Endothelial cell of umbilical vein (primary cell): ENCODE measurements at regions not wholly inside any gene's neighbourhood (a gene's known extent, or its start where the extent isn't known, plus 50 kb on each side); places are given as distances from the start of the nearest gene placed in this dataset.

Source experiments
- CTCF ChIP-seq, 2 donors: IDR thresholded peaks; 1 replicate in 1 of 2; 2 replicates in 1 of 2; pipeline ENCODE4 v1.5.1; 2011; ENCODE audit warnings: low read length in 2 of 2, mild to moderate bottlenecking in 2 of 2, moderate library complexity in 2 of 2, control low read depth in 1 of 2, inconsistent platforms in 1 of 2, low read depth in 1 of 2; ENCODE audit not compliant: insufficient read depth in 1 of 2; ENCODE audit errors: extremely low read depth in 1 of 2
- EZH2 ChIP-seq: IDR thresholded peaks from 2 replicates; pipeline ENCODE4 v1.6.1; 2012; ENCODE audit warnings: borderline replicate concordance, low read depth, mild to moderate bottlenecking, moderate library complexity, low read length, inconsistent platforms; ENCODE audit not compliant: severe bottlenecking
- FOS ChIP-seq: IDR thresholded peaks from 2 replicates; pipeline ENCODE4 v1.6.1; 2011; ENCODE audit warnings: mild to moderate bottlenecking, low read length, moderate library complexity, borderline replicate concordance; ENCODE audit not compliant: insufficient read depth
- JUN ChIP-seq: IDR thresholded peaks from 2 replicates; pipeline ENCODE4 v1.6.1; 2011; ENCODE audit warnings: borderline replicate concordance, low read depth; ENCODE audit not compliant: insufficient read length, insufficient read depth
- MAX ChIP-seq: IDR thresholded peaks from 2 replicates; pipeline ENCODE4 v1.6.1; 2011; ENCODE audit not compliant: insufficient read depth, insufficient read length
- POLR2A ChIP-seq: IDR thresholded peaks from 2 replicates; pipeline ENCODE4 v1.6.1; 2012; ENCODE audit warnings: low read depth, mild to moderate bottlenecking, control low read depth, low read length
- POLR2AphosphoS5 ChIP-seq: IDR thresholded peaks from 2 replicates; pipeline ENCODE4 v1.6.1; 2012; ENCODE audit warnings: low read depth, mild to moderate bottlenecking, control low read depth, low read length, moderate library complexity; ENCODE audit not compliant: insufficient read depth

- TF ChIP-seq POLR2A (no peak), CTCF (IDR thresholded peaks at IDR 0.05; ENCODE audit: extremely low read depth in 1 of 2, insufficient read depth in 1 of 2, low read depth in 1 of 2, low read length in 2 of 2) (no peak), EZH2 (no peak), POLR2AphosphoS5 (no peak), JUN (no peak), MAX (no peak), FOS (no peak)
These were observed 158.2 kb downstream of the SPRY1 start for GRCh38 chr4:123554801-123555232.
